NOMO-1 treated with dmso at 0.1 percent for 144 hours (cell line): ENCODE measurements at regions not wholly inside any gene's neighbourhood (a gene's known extent, or its start where the extent isn't known, plus 50 kb on each side); places are given as distances from the start of the nearest gene placed in this dataset.
"Not testable (repeated sequence)": the region's sequence is repeated elsewhere in the genome, so short reads cannot be mapped to it uniquely, and the experiment has no call there.

ENCODE experiments used
- DNase-seq: peaks from one replicate; lab custom pipeline; 2025; ENCODE audit not compliant: unreplicated experiment; lab: John Stamatoyannopoulos, UW

DNA sequence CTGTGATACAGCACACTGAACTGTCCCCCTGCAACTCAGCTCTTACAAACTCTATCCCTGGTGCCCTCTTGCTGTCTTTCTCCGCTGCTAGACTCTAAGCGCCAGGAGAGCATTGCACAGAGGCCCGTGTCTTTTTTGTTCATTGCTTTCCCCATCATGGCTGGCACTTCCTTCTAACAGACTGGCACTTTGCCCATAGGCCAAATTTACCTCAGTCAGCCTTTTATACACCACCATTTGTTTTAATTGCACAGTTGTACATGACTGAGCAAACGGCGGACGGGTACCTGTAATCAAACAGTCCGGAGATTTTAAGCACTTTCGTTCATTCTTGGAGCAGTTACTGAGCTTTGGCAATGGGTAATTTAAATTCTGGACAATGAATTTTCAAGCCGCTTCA, 102.2 kb upstream of the CLINT1 start:
- no peak for DNase-seq

DNA sequence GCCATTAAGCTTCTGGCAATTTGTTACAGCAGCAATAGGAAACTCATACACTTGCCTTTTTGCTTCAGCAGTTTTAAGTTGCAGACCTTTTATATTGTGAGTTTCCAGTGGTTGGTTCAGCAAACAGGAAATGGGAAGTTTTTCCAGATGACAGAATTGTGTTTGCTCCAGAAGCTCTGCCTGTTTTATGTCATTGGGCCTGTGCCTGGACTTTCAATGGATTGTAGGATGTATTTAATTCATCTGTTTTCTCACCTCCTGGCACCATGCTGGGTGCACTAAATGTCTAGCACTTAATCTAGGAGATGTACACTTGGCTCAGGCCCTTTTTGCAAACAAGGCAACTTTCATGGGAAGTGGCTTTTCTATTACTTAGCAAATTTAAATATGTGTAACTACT, 100.4 kb upstream of the CLINT1 start:
- DNase-seq = no peak

- peak; percentile 13 for DNase-seq
Measured at GRCh38 chr5:157956271-157956885, 97.4 kb upstream of the CLINT1 start.

- no peak for DNase-seq
Measured at GRCh38 chr5:157955541-157956172, 96.7 kb upstream of the CLINT1 start.

GRCh38 chr5:157952374-157952685, 93.4 kb upstream of the CLINT1 start:
- DNase-seq = no peak

GRCh38 chr5:157951673-157952373, 92.9 kb upstream of the CLINT1 start:
- DNase-seq = no peak

GRCh38 chr5:157949520-157949919, 90.6 kb upstream of the CLINT1 start:
- no peak for DNase-seq

DNA sequence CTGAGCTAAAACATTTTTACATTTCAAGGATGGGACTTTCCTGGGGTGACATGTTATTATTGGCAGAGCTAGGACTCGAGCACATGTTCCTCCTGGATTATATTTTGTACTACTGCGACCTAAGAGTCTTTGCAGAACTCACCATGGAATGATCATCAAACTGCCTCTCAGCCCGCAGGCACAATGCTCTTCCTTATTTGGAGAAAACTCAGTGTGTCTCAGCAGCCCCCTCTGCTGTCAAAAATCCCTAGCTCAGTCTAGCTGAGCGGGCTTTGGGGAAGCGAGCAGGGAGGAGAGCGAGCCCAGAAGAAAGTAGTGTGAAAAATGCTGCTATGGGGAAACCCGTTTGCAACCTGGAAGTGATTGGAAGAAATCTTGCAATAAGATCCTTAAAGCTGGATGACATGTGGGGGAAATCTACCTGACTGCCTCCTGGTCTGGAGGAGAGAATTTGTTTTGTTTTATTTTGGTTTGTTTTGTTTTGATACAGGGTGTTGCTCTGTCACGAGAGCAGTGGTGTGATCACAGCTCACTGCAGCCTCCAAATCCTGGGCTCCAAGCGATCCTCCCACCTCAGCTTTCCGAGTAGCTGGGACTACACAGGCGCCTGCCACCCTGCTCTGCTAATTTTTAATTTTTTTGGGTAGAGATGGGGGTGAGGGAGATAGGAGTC, 89.9 kb upstream of the CLINT1 start:
- peak; percentile 81 for DNase-seq

DNA sequence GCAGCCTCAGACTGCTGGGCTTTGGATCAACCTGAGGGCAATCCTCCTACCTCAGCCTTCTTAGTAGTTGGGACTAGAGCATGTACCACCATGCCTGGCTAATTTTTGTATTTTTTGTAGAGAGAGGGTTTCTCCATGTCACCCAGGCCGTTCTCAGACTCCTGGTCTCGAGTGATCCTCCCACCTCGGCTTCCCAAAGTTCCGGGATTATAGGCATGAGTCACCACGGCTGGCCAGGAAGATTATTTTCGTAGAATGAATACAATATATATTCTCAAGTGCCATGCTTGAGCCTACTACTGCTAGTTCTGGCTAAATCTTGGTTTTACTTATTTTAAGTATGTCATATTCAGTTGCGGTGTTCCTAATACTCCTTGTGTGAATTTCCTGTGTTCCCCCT, 88.2 kb upstream of the CLINT1 start:
- no peak for DNase-seq

- not testable (repeated sequence) for DNase-seq
Measured at GRCh38 chr5:157945822-157946221, 86.9 kb upstream of the CLINT1 start.

- DNase-seq = no peak
Measured at GRCh38 chr5:157944938-157945337, 86.0 kb upstream of the CLINT1 start.

- DNase-seq = no peak
Measured at GRCh38 chr5:157944077-157944633, 85.2 kb upstream of the CLINT1 start.

DNA sequence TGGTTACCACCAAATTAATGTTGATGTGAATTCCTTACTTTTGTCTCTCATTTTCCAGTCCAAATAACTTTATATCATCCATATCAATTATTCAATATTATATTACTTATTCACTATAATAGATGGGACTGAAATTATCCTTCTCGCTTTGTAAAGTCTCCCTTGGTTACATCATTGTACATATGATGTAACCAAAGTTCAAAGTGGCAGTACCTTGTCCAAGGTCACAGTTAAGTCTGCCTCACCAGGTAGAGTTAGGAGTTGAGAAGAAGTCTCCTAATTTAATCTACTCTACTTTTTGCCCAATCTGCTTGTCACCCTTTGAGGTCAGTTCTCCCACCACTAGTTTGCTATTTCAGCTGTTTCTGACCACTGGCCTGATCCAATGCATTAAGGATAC, 83.7 kb upstream of the CLINT1 start:
- no peak for DNase-seq

GRCh38 chr5:157941616-157942015, 82.7 kb upstream of the CLINT1 start:
- DNase-seq = no peak

DNA sequence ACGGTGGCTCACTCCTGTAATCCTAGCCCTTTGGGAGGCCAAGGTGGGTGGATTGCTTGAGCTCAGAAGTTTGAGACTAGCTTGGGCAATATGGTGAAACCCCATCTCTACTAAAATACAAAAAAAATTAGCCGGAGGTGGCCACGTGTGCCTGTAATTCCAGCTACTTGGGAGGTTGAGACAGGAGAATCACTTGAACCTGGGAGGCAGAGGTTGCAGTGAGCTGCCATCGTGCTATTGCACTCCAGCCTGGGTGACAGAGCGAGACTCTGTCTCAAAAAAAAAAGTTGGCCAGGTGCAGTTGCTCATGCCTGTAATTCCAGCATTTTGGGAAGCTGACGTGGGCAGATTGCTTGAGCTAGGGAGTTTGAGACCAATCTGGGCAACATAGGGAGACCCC, 79.2 kb upstream of the CLINT1 start:
- DNase-seq = not testable (repeated sequence)

- not testable (repeated sequence) for DNase-seq
Measured at GRCh38 chr5:157936776-157937501, 78.0 kb upstream of the CLINT1 start.

DNA sequence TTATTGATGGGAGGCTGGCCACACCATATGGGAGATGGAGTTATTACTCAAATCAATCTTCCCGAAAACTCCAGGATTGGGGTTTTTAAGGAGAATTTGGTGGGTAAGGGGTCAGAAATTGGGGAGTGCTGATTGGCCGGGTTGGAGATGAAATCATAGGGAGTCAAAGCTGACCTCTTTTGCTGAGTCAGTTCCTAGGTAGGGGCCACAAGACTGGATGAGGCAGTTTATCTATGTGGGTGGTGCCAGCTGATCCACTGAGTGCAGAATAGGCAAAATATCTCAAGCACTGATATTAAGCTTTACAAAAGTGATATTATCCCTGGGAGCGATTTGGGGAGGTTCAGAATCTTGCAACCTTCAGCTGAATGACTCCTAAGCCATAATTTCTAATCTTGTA, 75.7 kb upstream of the CLINT1 start:
- no peak for DNase-seq

GRCh38 chr5:157933005-157933404, 74.1 kb upstream of the CLINT1 start:
- no peak for DNase-seq

DNA sequence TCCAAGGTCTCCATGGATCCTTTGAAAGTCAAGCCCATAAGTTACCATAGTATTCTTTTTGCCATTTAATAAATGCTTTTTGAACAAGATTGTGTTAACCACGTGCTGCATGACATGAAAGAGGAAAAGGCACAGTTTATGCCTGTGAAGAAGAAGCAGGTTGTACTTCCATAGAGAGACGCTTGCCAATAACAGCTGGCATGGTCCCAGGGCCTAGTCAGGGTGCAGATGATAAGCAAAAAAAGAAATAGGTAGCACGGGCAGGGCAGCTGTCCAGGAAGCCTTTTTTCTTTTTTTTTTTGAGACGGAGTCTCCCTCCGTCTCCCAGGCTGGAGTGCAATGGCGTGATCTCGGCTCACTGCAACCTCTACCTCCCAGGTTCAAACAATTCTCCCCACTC, 71.8 kb upstream of the CLINT1 start:
- no peak for DNase-seq

DNA sequence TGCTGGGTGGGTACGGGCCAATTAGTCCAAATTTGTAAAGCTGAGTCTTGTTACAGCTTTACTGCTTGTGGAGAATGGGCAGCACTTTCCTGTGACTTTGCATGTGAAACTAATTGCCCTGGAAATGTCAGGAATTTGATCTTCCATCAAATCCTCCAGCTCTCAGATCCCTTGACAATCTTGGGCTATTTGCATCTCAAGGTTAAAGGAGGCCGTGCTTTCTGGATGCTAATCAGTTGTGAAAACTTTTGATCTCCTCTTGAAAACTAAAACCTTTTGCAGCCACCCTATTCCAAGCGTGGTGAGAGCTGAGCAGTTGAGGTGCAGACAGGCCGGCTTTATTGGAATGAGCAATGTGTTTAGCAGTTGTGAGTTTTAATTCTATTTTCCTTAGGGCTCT, 68.0 kb upstream of the CLINT1 start:
- no peak for DNase-seq
